Naive thymus-derived CD4-positive, alpha-beta T cell (primary cell): ENCODE measurements at regions not wholly inside any gene's neighbourhood (a gene's known extent, or its start where the extent isn't known, plus 50 kb on each side); places are given as distances from the start of the nearest gene placed in this dataset.

Source experiments
- ATAC-seq: fragments of 150-1000 bp; cut with Tn5 transposase; 2 replicates; pipeline ENCODE4 v1.10.0; 2021; ENCODE audit warnings: mild to moderate bottlenecking, moderate library complexity
- CTCF ChIA-PET: fragments of 350-600 bp; sonication (Branson Sonifier 250); formaldehyde crosslinking; loops from one replicate; lab custom pipeline; 2021; ENCODE audit warnings: antibody characterized with exemption; lab: Charles Lee
- POLR2A ChIA-PET: fragments of 350-600 bp; sonication (Branson Sonifier 250); formaldehyde crosslinking; loops from one replicate; lab custom pipeline; 2021; ENCODE audit warnings: antibody characterized with exemption, inconsistent platforms; lab: Charles Lee
- DNase-seq, 9 donors: peaks; one replicate each; pipeline versions ENCODE4 v3.0.0 to v3.0.0-alpha.2; 2020 to 2022; ENCODE audit warnings: mixed read lengths in 1 of 9
- H3K27ac ChIP-seq: one replicate; pipeline ENCODE4 v1.7.0; 2013; ENCODE audit warnings: mild to moderate bottlenecking, low read depth, low read length, moderate library complexity
- H3K27me3 ChIP-seq, 2 donors: one replicate each; pipeline ENCODE4 v1.7.0; 2013; ENCODE audit warnings: low read length in 2 of 2, mild to moderate bottlenecking in 2 of 2, moderate library complexity in 2 of 2; ENCODE audit not compliant: control insufficient read depth in 2 of 2, insufficient read depth in 2 of 2
- H3K36me3 ChIP-seq, 3 experiments: 1 replicate in 2 of 3; 2 replicates in 1 of 3; pipeline ENCODE4 v1.7.0; 2013; ENCODE audit warnings: low read length in 3 of 3, mild to moderate bottlenecking in 3 of 3, moderate library complexity in 1 of 3; ENCODE audit not compliant: insufficient read depth in 3 of 3, control insufficient read depth in 2 of 3
- H3K4me1 ChIP-seq, 2 donors: one replicate each; pipeline ENCODE4 v1.7.0; 2013; ENCODE audit warnings: low read length in 2 of 2, mild to moderate bottlenecking in 2 of 2, moderate library complexity in 1 of 2; ENCODE audit not compliant: control insufficient read depth in 2 of 2, insufficient read depth in 2 of 2
- H3K4me3 ChIP-seq: 2 replicates; pipeline ENCODE4 v1.7.0; 2013; ENCODE audit warnings: mild to moderate bottlenecking, low read length
- H3K9me3 ChIP-seq, 3 experiments: 1 replicate in 2 of 3; 2 replicates in 1 of 3; pipeline ENCODE4 v1.7.0; 2013; ENCODE audit warnings: low read length in 3 of 3; ENCODE audit not compliant: control insufficient read depth in 2 of 3
- H3K27ac Mint-ChIP-seq, 9 donors: one replicate each; pipeline ENCODE4 v1.8.0; 2020 to 2022; ENCODE audit warnings: mixed read lengths in 9 of 9, mild to moderate bottlenecking in 8 of 9, moderate library complexity in 5 of 9, inconsistent platforms in 2 of 9
- H3K27me3 Mint-ChIP-seq, 5 donors: one replicate each; pipeline ENCODE4 v1.8.0; 2021 to 2022; ENCODE audit warnings: mixed read lengths in 5 of 5, mild to moderate bottlenecking in 1 of 5
- H3K36me3 Mint-ChIP-seq, 5 donors: one replicate each; pipeline ENCODE4 v1.8.0; 2020 to 2022; ENCODE audit warnings: mixed read lengths in 5 of 5, mild to moderate bottlenecking in 3 of 5, inconsistent platforms in 1 of 5
- H3K4me1 Mint-ChIP-seq, 7 donors: one replicate each; pipeline ENCODE4 v1.8.0; 2020 to 2022; ENCODE audit warnings: mixed read lengths in 7 of 7, mild to moderate bottlenecking in 3 of 7, inconsistent platforms in 1 of 7
- H3K4me3 Mint-ChIP-seq, 10 donors: one replicate each; pipeline ENCODE4 v1.8.0; 2020 to 2022; ENCODE audit warnings: mild to moderate bottlenecking in 10 of 10, mixed read lengths in 10 of 10, moderate library complexity in 6 of 10, inconsistent platforms in 2 of 10
- H3K9me3 Mint-ChIP-seq, 11 donors: one replicate each; pipeline ENCODE4 v1.8.0; 2020 to 2022; ENCODE audit warnings: mixed read lengths in 11 of 11, mild to moderate bottlenecking in 4 of 11, inconsistent platforms in 1 of 11, moderate library complexity in 1 of 11
- intact Hi-C, 2 donors: fragments of 100-400 bp; cut with micrococcal nuclease; formaldehyde crosslinking; loops; one replicate each; pipeline ENCODE4 v1.15.1; 2023

DNA sequence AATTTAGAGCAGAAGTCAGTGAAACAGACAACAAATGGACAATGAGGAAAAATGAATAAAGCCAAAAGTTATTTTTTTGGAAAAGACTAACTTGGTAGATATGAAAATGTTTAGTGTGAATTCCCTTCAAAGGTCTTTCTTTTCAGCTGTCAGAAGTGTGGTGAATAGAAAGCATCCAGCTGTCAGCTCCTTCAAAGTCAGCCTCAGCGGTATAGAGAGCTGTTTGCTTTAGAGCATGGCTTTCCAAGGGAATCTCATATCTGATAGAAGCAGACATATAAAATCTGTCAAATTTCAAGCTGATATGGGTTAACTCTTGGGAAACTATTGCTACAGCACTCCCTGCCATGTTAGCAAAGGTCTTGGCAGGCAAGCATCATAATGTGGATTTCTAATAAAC lies 309.3 kb downstream of the CASP12 start:
- Histone ChIP-seq H3K9me3 (no peaks in the 10 kb centered on the region), H3K4me1 (no peaks in the 10 kb centered on the region), H3K4me3 (no peak overlapping the region), H3K27me3 (no peaks in the 10 kb centered on the region), H3K27ac (no peak overlapping the region), H3K36me3 (no peaks in the 10 kb centered on the region)
- DNase-seq (no peak), ATAC-seq (no peak)
- H3K27me3 Mint-ChIP-seq: peaks cover 6 to 14% (median 9%) of the 10 kb centered on the region in 5 donors
- H3K36me3 Mint-ChIP-seq: no peaks in the 10 kb centered on the region
- no peak overlapping the region for H3K27ac Mint-ChIP-seq
- ChIA-PET POLR2A (no interaction called here), CTCF (no interaction called here)
- H3K4me1 Mint-ChIP-seq: peaks cover 0 to under 1% (median 0%) of the 10 kb centered on the region in 7 donors
- intact Hi-C loops: no loop called here
- no peak overlapping the region for H3K4me3 Mint-ChIP-seq
- H3K9me3 Mint-ChIP-seq: no peaks in the 10 kb centered on the region

DNA sequence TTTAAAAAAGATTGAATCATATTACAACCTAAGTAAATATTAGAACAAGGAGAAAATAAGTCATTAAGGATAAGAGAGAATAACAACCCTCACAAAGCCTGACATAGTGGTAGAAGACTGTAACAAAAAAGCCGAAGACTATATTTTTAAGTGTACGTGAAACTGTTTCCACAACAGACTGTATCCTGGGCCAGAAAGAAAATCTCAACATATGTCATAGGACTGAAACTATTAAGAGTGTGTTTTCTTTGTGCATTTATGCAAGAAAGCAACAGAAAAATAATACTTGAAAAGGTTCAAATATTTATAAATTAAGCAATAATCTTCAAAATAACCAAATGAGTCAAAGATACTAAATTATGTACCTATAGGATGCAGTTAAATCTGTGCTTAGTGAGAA lies 309.8 kb downstream of the CASP12 start:
- DNase-seq (no peak), ATAC-seq (no peak)
- H3K9me3 ChIP-seq: no peaks in the 10 kb centered on the region
- CTCF ChIA-PET: no interaction called here
- H3K36me3 ChIP-seq: no peaks in the 10 kb centered on the region
- H3K27ac Mint-ChIP-seq: no peak overlapping the region
- H3K9me3 Mint-ChIP-seq: no peaks in the 10 kb centered on the region
- H3K27me3 ChIP-seq: no peaks in the 10 kb centered on the region
- no peak overlapping the region for H3K4me3 ChIP-seq
- intact Hi-C loops: no loop called here
- H3K4me1 ChIP-seq: no peaks in the 10 kb centered on the region
- no peak overlapping the region for H3K27ac ChIP-seq
- H3K36me3 Mint-ChIP-seq: no peaks in the 10 kb centered on the region
- H3K27me3 Mint-ChIP-seq: peaks cover 10 to 15% (median 11%) of the 10 kb centered on the region in 5 donors
- no peak overlapping the region for H3K4me3 Mint-ChIP-seq
- H3K4me1 Mint-ChIP-seq: no peaks in the 10 kb centered on the region
- POLR2A ChIA-PET: no interaction called here

DNA sequence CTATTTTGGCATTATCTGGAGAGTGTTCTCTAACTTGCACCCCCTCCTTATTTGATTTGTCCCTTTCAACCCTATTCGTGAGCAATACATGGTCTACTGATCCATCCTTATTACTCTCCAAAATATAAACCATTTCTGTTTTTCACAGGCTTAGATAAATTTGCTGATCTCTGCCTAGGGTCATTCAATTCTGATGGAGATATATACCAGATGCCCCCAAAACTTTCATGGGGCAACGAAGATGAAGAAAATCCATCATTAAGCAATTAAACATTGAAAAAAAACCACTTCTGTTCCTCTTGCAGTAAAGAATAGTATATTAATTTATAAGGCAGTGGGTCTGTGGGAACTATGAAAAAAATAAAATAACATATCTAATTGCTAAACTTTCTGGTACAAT lies 313.4 kb downstream of the CASP12 start:
- no peak overlapping the region for H3K4me3 Mint-ChIP-seq
- DNase-seq (no peak), ATAC-seq (no peak)
- no peaks in the 10 kb centered on the region for H3K36me3 ChIP-seq
- no peaks in the 10 kb centered on the region for H3K36me3 Mint-ChIP-seq
- H3K27me3 ChIP-seq: no peaks in the 10 kb centered on the region
- H3K9me3 ChIP-seq: no peaks in the 10 kb centered on the region
- H3K27me3 Mint-ChIP-seq: peaks cover 13 to 28% (median 15%) of the 10 kb centered on the region in 5 donors
- intact Hi-C loops: no loop called here
- H3K4me1 ChIP-seq: no peaks in the 10 kb centered on the region
- H3K4me3 ChIP-seq: no peak overlapping the region
- H3K4me1 Mint-ChIP-seq: no peaks in the 10 kb centered on the region
- CTCF ChIA-PET: no interaction called here
- H3K27ac ChIP-seq: no peak overlapping the region
- POLR2A ChIA-PET: no interaction called here
- H3K27ac Mint-ChIP-seq: no peak overlapping the region
- no peaks in the 10 kb centered on the region for H3K9me3 Mint-ChIP-seq

DNA sequence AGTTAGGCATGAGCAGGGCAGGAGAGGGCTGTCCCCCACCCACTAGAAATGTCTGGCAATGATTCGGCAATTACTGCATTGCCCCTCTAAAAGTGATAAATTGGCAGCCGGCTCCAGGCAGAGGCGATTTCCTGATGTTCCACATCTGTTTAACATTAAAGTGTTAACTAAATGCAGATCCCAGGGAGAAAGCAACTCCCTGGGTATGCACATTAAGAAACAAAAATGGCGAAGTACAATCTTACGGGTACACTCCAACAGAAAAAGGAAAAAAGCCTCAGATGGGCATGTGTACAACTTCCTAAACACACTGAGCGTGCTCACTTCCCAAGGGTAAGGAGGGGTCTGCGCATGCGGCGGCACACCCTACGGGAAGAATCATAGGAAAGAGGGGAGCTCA lies 314.4 kb downstream of the CASP12 start:
- H3K27me3 Mint-ChIP-seq: peaks cover 13 to 28% (median 15%) of the 10 kb centered on the region in 5 donors
- Histone ChIP-seq H3K27ac (no peak overlapping the region), H3K27me3 (no peaks in the 10 kb centered on the region), H3K36me3 (no peaks in the 10 kb centered on the region), H3K4me3 (no peak overlapping the region), H3K4me1 (no peaks in the 10 kb centered on the region), H3K9me3 (no peaks in the 10 kb centered on the region)
- no peaks in the 10 kb centered on the region for H3K36me3 Mint-ChIP-seq
- CTCF ChIA-PET: no interaction called here
- intact Hi-C loops: no loop called here
- ATAC-seq (no peak), DNase-seq (no peak)
- no peaks in the 10 kb centered on the region for H3K9me3 Mint-ChIP-seq
- POLR2A ChIA-PET: no interaction called here
- no peak overlapping the region for H3K27ac Mint-ChIP-seq
- no peak overlapping the region for H3K4me3 Mint-ChIP-seq
- no peaks in the 10 kb centered on the region for H3K4me1 Mint-ChIP-seq

DNA sequence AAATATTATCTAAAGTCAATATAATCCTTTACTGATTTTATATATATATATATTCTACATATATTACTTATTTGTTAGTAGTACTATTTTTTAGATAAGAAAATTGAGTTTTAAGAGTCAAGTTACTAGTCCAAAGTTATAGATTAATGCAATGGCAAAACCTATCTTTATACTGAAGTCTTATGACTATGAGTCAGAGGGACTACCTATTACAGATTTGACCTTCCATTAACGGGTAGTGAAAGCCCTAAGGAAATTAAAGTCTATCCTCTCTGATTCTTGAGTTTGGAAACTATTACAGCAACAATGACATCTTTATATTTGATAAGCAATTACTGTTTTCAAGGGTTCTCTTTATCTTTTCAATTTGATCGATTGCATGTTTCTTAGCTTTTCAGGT lies 315.8 kb downstream of the CASP12 start:
- peaks cover 0 to 5% (median 0%) of the 10 kb centered on the region in 11 donors for H3K9me3 Mint-ChIP-seq
- ATAC-seq (no peak), DNase-seq (no peak)
- peaks cover 13 to 28% (median 15%) of the 10 kb centered on the region in 5 donors for H3K27me3 Mint-ChIP-seq
- no peak overlapping the region for H3K4me3 Mint-ChIP-seq
- H3K36me3 Mint-ChIP-seq: no peaks in the 10 kb centered on the region
- Histone ChIP-seq H3K9me3 (peaks cover 0 to 5% (median 0%) of the 10 kb centered on the region in 3 experiments), H3K27ac (no peak overlapping the region), H3K4me1 (no peaks in the 10 kb centered on the region), H3K36me3 (no peaks in the 10 kb centered on the region), H3K27me3 (no peaks in the 10 kb centered on the region), H3K4me3 (no peak overlapping the region)
- intact Hi-C loops: no loop called here
- H3K4me1 Mint-ChIP-seq: no peaks in the 10 kb centered on the region
- H3K27ac Mint-ChIP-seq: no peak overlapping the region
- POLR2A ChIA-PET: no interaction called here
- CTCF ChIA-PET: interaction anchor here (0.5 kb wide), 1 partner anchor 581 kb away, joined by 3 read pairs; no protein-coding TSS in a partner anchor

DNA sequence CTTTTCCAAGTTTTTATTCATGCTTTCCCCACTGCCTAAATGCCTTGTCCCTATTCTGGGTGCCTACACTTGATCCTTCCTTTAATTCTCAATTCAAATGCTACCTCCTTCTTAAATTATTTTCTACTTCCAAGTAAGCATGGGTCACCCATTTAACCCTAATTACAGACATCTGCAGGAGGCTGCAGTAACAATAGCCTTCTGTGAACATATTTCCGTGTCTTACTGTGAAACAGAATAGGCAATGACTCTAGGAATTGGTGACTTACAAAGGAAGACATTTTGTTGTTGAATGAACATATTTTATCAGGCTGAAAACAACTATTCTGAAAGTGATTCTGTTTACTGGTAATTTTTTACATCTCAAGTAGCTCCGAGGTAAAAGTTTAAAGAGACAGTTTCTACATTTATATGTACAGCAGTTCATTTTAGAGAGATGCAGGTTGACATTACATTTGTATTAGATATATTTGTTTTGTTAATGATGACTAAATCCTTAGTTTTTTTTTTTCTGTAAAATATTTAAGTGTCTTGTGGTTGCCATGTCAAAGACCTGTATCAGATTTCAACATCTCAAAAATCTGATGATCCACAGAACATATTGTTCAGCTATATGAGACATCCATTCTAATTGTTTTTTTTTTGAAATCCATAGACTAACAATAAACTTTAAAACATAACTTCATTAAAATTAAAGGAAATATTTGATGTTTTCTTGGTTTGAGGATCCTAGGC lies 316.8 kb downstream of the CASP12 start:
- Mint-ChIP-seq H3K9me3 (peaks cover 0 to 5% (median 0%) of the 10 kb centered on the region in 11 donors), H3K4me3 (no peak overlapping the region), H3K27ac (no peak overlapping the region), H3K4me1 (no peaks in the 10 kb centered on the region), H3K36me3 (no peaks in the 10 kb centered on the region), H3K27me3 (peaks cover 13 to 28% (median 15%) of the 10 kb centered on the region in 5 donors)
- H3K36me3 ChIP-seq: no peaks in the 10 kb centered on the region
- H3K27ac ChIP-seq: no peak overlapping the region
- ChIA-PET POLR2A (no interaction called here), CTCF (no interaction called here)
- ATAC-seq (no peak), DNase-seq (no peak)
- intact Hi-C loops: no loop called here
- H3K4me3 ChIP-seq: no peak overlapping the region
- H3K27me3 ChIP-seq: no peaks in the 10 kb centered on the region
- no peaks in the 10 kb centered on the region for H3K4me1 ChIP-seq
- peaks cover 0 to 5% (median 0%) of the 10 kb centered on the region in 3 experiments for H3K9me3 ChIP-seq

DNA sequence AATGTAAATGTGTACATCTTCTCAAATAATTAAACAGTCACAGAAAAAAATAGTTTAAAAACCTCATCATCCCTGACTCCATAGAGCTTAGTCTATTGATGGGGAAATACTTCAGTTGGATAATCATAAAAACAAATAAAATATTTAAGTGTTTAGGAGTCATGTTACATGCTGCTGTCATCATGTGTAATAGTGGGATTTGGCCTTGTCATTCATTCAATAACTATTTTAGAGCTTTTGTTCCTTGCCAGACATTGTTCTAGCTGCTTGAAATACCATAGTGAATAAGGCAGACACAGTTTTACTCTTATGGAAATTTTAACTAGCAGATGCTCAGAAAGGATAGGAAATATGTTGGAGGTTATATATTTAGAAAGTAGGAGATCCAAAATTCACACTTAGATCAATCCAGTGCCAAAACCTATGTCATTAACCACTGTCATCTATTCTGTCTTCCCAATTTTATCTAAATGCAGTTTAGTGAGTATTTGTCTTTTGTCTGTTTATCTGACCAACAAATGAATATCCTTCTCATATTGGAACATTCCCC lies 324.7 kb downstream of the CASP12 start:
- peaks cover 0 to 5% (median 0%) of the 10 kb centered on the region in 3 experiments for H3K9me3 ChIP-seq
- no peaks in the 10 kb centered on the region for H3K36me3 ChIP-seq
- ATAC-seq (no peak), DNase-seq (no peak)
- Mint-ChIP-seq H3K36me3 (no peaks in the 10 kb centered on the region), H3K4me1 (no peaks in the 10 kb centered on the region), H3K9me3 (peaks cover 0 to 22% (median 5%) of the 10 kb centered on the region in 11 donors), H3K4me3 (no peak overlapping the region), H3K27me3 (peaks cover 0 to 14% (median 0%) of the 10 kb centered on the region in 5 donors), H3K27ac (no peak overlapping the region)
- no peak overlapping the region for H3K4me3 ChIP-seq
- no peaks in the 10 kb centered on the region for H3K27me3 ChIP-seq
- ChIA-PET CTCF (no interaction called here), POLR2A (no interaction called here)
- intact Hi-C loops: no loop called here
- H3K27ac ChIP-seq: no peak overlapping the region
- H3K4me1 ChIP-seq: no peaks in the 10 kb centered on the region
